NCI-H526 treated with DMSO at 0.1 percent for 48 hours (cell line): ENCODE measurements at regions not wholly inside any gene's neighbourhood (a gene's known extent, or its start where the extent isn't known, plus 50 kb on each side); places are given as distances from the start of the nearest gene placed in this dataset.

Experiments used
- DNase-seq: peaks from one replicate; lab custom pipeline; 2025; lab: John Stamatoyannopoulos, UW

- DNase-seq, result no peak
These were observed 510.2 kb downstream of the SPATA31D1 start for GRCh38 chr9:82498541-82499317.

- DNase-seq, result no peak
These were observed 510.8 kb downstream of the SPATA31D1 start for GRCh38 chr9:82499337-82499736.

- DNase-seq, result no peak
These were observed 516.0 kb downstream of the SPATA31D1 start for GRCh38 chr9:82504620-82505019.

- no peak for DNase-seq
These were observed 523.1 kb downstream of the SPATA31D1 start for GRCh38 chr9:82511626-82512025.

GRCh38 chr9:82512728-82513127 is 524.2 kb downstream of the SPATA31D1 start:
- DNase-seq, result no peak

- no peak for DNase-seq
These were observed 524.7 kb downstream of the SPATA31D1 start for GRCh38 chr9:82513242-82513751.

- no peak for DNase-seq
These were observed 525.6 kb downstream of the SPATA31D1 start for GRCh38 chr9:82513976-82514735.

GRCh38 chr9:82518868-82519267 is 530.3 kb downstream of the SPATA31D1 start:
- DNase-seq, result no peak

GRCh38 chr9:82519332-82519731 is 530.8 kb downstream of the SPATA31D1 start:
- no peak for DNase-seq

- DNase-seq, result no peak
These were observed 535.8 kb downstream of the SPATA31D1 start for GRCh38 chr9:82524407-82524806.

- DNase-seq, result no peak
These were observed 536.4 kb downstream of the RASEF start for GRCh38 chr9:82526577-82526976.

- no peak for DNase-seq
These were observed 531.1 kb downstream of the RASEF start for GRCh38 chr9:82531795-82532194.

GRCh38 chr9:82532504-82533180 is 530.3 kb downstream of the RASEF start:
- no peak for DNase-seq

GRCh38 chr9:82535432-82535998 is 527.4 kb downstream of the RASEF start:
- DNase-seq, result no peak

GRCh38 chr9:82538634-82539033 is 524.3 kb downstream of the RASEF start:
- no peak for DNase-seq

- DNase-seq, result no peak
These were observed 523.8 kb downstream of the RASEF start for GRCh38 chr9:82539146-82539545.

GRCh38 chr9:82539856-82540579 is 522.9 kb downstream of the RASEF start:
- DNase-seq, result no peak

GRCh38 chr9:82543726-82544125 is 519.2 kb downstream of the RASEF start:
- no peak for DNase-seq

- DNase-seq, result no peak
These were observed 516.8 kb downstream of the RASEF start for GRCh38 chr9:82546136-82546535.

GRCh38 chr9:82547995-82548394 is 514.9 kb downstream of the RASEF start:
- no peak for DNase-seq

- no peak for DNase-seq
These were observed 513.6 kb downstream of the RASEF start for GRCh38 chr9:82549174-82549821.
